ENCODE measurements at regions not wholly inside any gene's neighbourhood (a gene's known extent, or its start where the extent isn't known, plus 50 kb on each side); places are given as distances from the start of the nearest gene placed in this dataset.
"Not testable (repeated sequence)": the region's sequence is repeated elsewhere in the genome, so short reads cannot be mapped to it uniquely, and the experiment has no call there.

DNA sequence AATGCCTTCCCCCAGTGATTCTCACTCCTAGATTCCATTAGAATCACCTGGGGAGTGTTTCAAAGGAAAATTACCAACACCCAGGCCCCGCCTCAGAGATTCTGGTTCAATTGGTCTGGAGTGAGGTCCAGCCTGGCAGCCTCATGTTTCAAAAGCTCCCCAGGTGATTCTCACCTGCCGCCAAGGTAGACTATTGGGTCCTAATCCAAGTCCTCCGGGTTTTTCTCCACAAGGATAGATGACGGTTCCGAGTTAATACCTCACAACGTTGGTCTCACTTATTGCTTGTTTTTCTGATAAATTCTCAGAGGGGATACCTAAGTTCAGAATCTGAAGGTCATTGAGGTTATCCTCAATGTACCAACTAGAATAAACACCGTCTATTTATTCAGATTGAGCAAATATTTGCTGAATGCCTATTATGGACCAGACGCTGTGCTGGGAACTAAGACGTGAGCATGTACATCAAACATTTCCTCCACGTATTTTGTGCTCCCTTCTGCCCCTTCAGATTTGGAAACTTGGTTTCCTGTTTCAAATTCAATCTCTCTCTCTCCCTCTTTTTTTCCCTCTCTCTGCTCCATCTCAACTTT lies 97.5 kb downstream of the SEC16B start:
- no peak for DNase-seq (ENCODE audit: extremely low read depth, low read depth)
- H3K4me3 ChIP-seq (replicated peaks; ENCODE audit: low read depth, low read length): no peak overlapping the region
- TF ChIP-seq, protein P1, sequence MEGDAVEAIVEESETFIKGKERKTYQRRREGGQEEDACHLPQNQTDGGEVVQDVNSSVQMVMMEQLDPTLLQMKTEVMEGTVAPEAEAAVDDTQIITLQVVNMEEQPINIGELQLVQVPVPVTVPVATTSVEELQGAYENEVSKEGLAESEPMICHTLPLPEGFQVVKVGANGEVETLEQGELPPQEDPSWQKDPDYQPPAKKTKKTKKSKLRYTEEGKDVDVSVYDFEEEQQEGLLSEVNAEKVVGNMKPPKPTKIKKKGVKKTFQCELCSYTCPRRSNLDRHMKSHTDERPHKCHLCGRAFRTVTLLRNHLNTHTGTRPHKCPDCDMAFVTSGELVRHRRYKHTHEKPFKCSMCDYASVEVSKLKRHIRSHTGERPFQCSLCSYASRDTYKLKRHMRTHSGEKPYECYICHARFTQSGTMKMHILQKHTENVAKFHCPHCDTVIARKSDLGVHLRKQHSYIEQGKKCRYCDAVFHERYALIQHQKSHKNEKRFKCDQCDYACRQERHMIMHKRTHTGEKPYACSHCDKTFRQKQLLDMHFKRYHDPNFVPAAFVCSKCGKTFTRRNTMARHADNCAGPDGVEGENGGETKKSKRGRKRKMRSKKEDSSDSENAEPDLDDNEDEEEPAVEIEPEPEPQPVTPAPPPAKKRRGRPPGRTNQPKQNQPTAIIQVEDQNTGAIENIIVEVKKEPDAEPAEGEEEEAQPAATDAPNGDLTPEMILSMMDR (IDR thresholded peaks at IDR 0.05; ENCODE audit: low read depth, low read length, missing control alignments): no peak

DNA sequence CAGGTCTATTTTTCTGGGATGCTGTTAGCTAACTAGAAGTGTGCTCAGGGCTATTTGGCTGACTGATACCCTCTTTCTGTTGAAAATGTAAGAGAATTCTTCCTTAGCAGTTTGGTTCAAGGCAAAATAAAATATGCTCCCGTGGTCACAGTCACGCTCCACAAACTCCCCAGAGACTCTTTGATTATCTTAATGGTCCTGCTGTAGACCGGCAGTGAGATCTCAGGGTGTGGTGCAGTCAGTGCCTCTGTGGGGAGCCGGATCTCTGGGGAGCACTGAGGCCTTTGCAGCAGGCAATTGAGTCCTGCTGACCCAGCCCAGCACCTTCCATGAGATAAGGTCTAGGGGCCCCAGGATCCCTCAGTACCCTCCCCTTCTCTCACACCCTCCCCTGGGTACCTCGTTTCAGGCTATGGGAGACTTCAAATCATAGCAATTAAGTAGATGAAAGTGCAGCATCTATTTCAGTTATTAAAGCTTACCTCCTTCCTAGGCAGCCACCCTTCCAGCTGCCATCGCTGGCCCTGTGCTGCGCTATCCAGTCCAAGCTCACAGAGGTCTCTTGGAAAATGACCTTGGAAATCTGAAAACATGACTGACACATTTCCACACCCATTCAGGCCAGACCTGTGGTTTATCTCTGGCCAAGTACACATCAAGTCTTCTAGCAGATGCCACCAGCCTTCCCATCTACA lies 98.1 kb downstream of the SEC16B start:
- TF ChIP-seq, protein P1 (IDR thresholded peaks at IDR 0.05; ENCODE audit: low read depth, low read length, missing control alignments): no peak
- DNase-seq (ENCODE audit: extremely low read depth, low read depth): no peak

DNA sequence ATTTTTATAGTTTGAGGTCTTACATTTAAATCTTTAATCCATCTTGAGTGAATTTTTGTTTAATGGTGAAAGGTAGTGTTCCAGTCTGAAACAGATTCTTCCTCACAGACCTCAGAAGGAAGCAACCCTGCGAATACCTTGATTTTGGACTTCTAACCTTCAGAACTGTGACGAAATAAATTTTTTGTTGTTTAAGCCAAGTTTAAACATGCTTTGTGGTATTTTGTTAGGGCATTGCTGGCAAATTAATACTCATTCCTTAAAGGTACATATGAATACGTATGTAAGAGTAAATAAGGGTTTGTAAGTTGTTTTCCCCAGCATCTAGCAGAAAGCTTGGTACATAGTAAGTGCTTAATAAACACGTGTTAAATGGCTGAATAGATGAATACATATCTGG lies 100.3 kb downstream of the SEC16B start:
- TF ChIP-seq, protein P1 (IDR thresholded peaks at IDR 0.05; ENCODE audit: low read depth, low read length, missing control alignments): no peak

More for the DNA sequence above, 98.1 kb downstream of the SEC16B start:
- no peak overlapping the region for H3K4me3 ChIP-seq (replicated peaks; ENCODE audit: low read depth, low read length)

GRCh38 chr1:177869011-177869410 lies 100.8 kb downstream of the SEC16B start:
- not testable (repeated sequence) for H3K4me3 ChIP-seq (replicated peaks; ENCODE audit: low read depth, low read length); DNase-seq (ENCODE audit: extremely low read depth, low read depth)

More for the DNA sequence above, 100.3 kb downstream of the SEC16B start:
- H3K4me3 ChIP-seq (replicated peaks; ENCODE audit: low read depth, low read length): no peak overlapping the region
- DNase-seq (ENCODE audit: extremely low read depth, low read depth): no peak

DNA sequence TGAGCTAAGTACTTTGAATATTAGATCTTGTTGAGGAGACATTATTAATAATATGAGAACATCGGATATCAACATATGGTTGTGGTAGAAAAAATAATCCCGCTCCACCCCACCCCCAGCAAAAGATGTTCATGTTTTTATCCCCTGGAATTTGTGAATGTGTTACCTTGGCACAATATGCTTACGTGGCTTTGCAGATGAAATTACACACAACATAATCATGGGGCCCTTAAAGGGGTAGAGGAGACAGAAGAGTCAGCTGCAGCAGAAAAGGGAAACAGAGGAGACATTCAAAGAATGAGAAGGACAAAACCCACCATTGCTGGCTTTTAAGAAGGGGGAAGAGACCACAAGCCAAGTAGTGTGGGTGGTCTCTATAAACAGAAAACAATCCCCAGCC lies 104.1 kb downstream of the SEC16B start:
- DNase-seq (ENCODE audit: extremely low read depth, low read depth): no peak
- TF ChIP-seq, protein P1 (IDR thresholded peaks at IDR 0.05; ENCODE audit: low read depth, low read length, missing control alignments): no peak
- H3K4me3 ChIP-seq (replicated peaks; ENCODE audit: low read depth, low read length): no peak overlapping the region

GRCh38 chr1:177864538-177865305 lies 105.1 kb downstream of the SEC16B start:
- H3K4me3 ChIP-seq (replicated peaks; ENCODE audit: low read depth, low read length): no peak overlapping the region
- DNase-seq (ENCODE audit: extremely low read depth, low read depth): no peak
- TF ChIP-seq, protein P1 (IDR thresholded peaks at IDR 0.05; ENCODE audit: low read depth, low read length, missing control alignments): no peak

GRCh38 chr1:177863796-177864195 lies 106.1 kb downstream of the SEC16B start:
- TF ChIP-seq, protein P1 (IDR thresholded peaks at IDR 0.05; ENCODE audit: low read depth, low read length, missing control alignments): no peak
- no peak overlapping the region for H3K4me3 ChIP-seq (replicated peaks; ENCODE audit: low read depth, low read length)
- no peak for DNase-seq (ENCODE audit: extremely low read depth, low read depth)
